ENCODE measurements at regions not wholly inside any gene's neighbourhood (a gene's known extent, or its start where the extent isn't known, plus 50 kb on each side); places are given as distances from the start of the nearest gene placed in this dataset.
A peak's percentile ranks its signal among the peaks of the same experiment; 100 is the strongest.
"Not testable (repeated sequence)": the region's sequence is repeated elsewhere in the genome, so short reads cannot be mapped to it uniquely, and the experiment has no call there.

- CTCF ChIA-PET (ENCODE audit: low intra/inter-chr PET ratio), result not testable (repeated sequence)
These were observed 177.7 kb downstream of the OR4F29 start for GRCh38 chr1:273772-274171.

GRCh38 chr1:267815-268214, 183.7 kb downstream of the OR4F29 start:
- TSS peak; percentile 56 for BruUV-seq (replicated peaks)
- not testable (repeated sequence) for FAIRE-seq; TF ChIP-seq REST (CRISPR knock-in tag; IDR thresholded peaks at IDR 0.05; ENCODE audit: low read depth)
- TF ChIP-seq REST (IDR thresholded peaks at IDR 0.05; ENCODE audit: borderline replicate concordance), result peak; percentile 88
- 0 out of 2 replicates have a peak, but pooled peaks have one; percentile 59 for TF ChIP-seq CC2D1A (IDR thresholded peaks at IDR 0.05)
- TF ChIP-seq RAD21 (CRISPR knock-in tag; conservative IDR thresholded peaks at IDR 0.05 in 1 of 2, IDR thresholded peaks at IDR 0.05 in 1 of 2), result peak; percentile 84 to 91
- peak; percentile 76 for TF ChIP-seq ARID2 (IDR thresholded peaks at IDR 0.05)

More at GRCh38 chr1:273772-274171, 177.7 kb downstream of the OR4F29 start:
- H3K9me3 ChIP-seq (replicated peaks; ENCODE audit: control insufficient read depth, insufficient read depth, low read depth, low read length); H3K4me1 ChIP-seq (replicated peaks in 1 of 2; ENCODE audit: control insufficient read depth in 2 of 2, insufficient read depth in 2 of 2, low read length in 2 of 2); H4K20me1 ChIP-seq (replicated peaks; ENCODE audit: control insufficient read depth, insufficient read depth, low read length); H3K9ac ChIP-seq (ENCODE audit: insufficient read depth in 1 of 2, low read depth in 2 of 2, low read length in 2 of 2); H3K4me2 ChIP-seq (ENCODE audit: insufficient read depth, low read length); H3K4me3 ChIP-seq; in situ Hi-C loops (cut with MboI); H3K27me3 ChIP-seq (ENCODE audit: control insufficient read depth in 2 of 2, insufficient read depth in 2 of 2, low read length in 2 of 2); BruUV-seq (replicated peaks); H3K36me3 ChIP-seq (ENCODE audit: control insufficient read depth, insufficient read depth, low read length); H3K79me2 ChIP-seq (ENCODE audit: control insufficient read depth, insufficient read depth, low read length); intact Hi-C loops (cut with micrococcal nuclease); ATAC-seq; FAIRE-seq; H2AFZ ChIP-seq (ENCODE audit: low read depth, low read length); H3K9me1 ChIP-seq (ENCODE audit: control insufficient read depth, insufficient read depth, low read length); POLR2A ChIA-PET; DNase-seq (ENCODE audit: extremely low read depth in 1 of 4, low spot score in 3 of 4); H3K27ac ChIP-seq (ENCODE audit: extremely low read depth, low read depth, low read length): not testable (repeated sequence)
- 93% methylated on average over 2 of the region's 2 CpGs for WGBS (ENCODE audit: insufficient coverage, low coverage, missing lambda C conversion rate)
- TF ChIP-seq ZNF316 (IDR thresholded peaks at IDR 0.05), result peak; percentile 29; the same call in 1 of the 2 replicates
- TF ChIP-seq C11orf30 (IDR thresholded peaks at IDR 0.05; ENCODE audit: low read depth), result peak; percentile 15; the same call in 1 of the 2 replicates

More at GRCh38 chr1:267815-268214, 183.7 kb downstream of the OR4F29 start:
- H3K36me3 ChIP-seq (ENCODE audit: control insufficient read depth, insufficient read depth, low read length); H3K79me2 ChIP-seq (ENCODE audit: control insufficient read depth, insufficient read depth, low read length); H3K9ac ChIP-seq (ENCODE audit: insufficient read depth in 1 of 2, low read depth in 2 of 2, low read length in 2 of 2); intact Hi-C loops (cut with micrococcal nuclease); H3K9me1 ChIP-seq (ENCODE audit: control insufficient read depth, insufficient read depth, low read length); POLR2A ChIA-PET; H3K27me3 ChIP-seq (ENCODE audit: control insufficient read depth in 2 of 2, insufficient read depth in 2 of 2, low read length in 2 of 2); H2AFZ ChIP-seq (ENCODE audit: low read depth, low read length); H3K9me3 ChIP-seq (replicated peaks; ENCODE audit: control insufficient read depth, insufficient read depth, low read depth, low read length); H3K4me2 ChIP-seq (ENCODE audit: insufficient read depth, low read length); in situ Hi-C loops (cut with MboI); H4K20me1 ChIP-seq (replicated peaks; ENCODE audit: control insufficient read depth, insufficient read depth, low read length); CTCF ChIA-PET (ENCODE audit: low intra/inter-chr PET ratio); H3K4me1 ChIP-seq (replicated peaks in 1 of 2; ENCODE audit: control insufficient read depth in 2 of 2, insufficient read depth in 2 of 2, low read length in 2 of 2); H3K4me3 ChIP-seq; H3K27ac ChIP-seq (ENCODE audit: extremely low read depth, low read depth, low read length): not testable (repeated sequence)
- WGBS (ENCODE audit: insufficient coverage, low coverage, missing lambda C conversion rate), result 18% methylated on average over 5 of the region's 5 CpGs
- DNase-seq (ENCODE audit: extremely low read depth in 1 of 4, low spot score in 3 of 4), result peak in 1 of 4 experiments; percentile 67
- ATAC-seq, result peak; percentile 46; the same call in 1 of the 3 replicates

All from K562 (cell line).